Neural cell (in vitro differentiated cells): ENCODE measurements at regions not wholly inside any gene's neighbourhood (a gene's known extent, or its start where the extent isn't known, plus 50 kb on each side); places are given as distances from the start of the nearest gene placed in this dataset.

Experiments
- H2AFZ ChIP-seq: fragments of 200-600, 300-800 bp; sonication (generic), shearing (Covaris generic); 2 replicates; pipeline ENCODE4 v1.6.0; 2014; ENCODE audit warnings: low read depth, mild to moderate bottlenecking, antibody characterized with exemption, low read length, moderate library complexity
- H3F3A ChIP-seq: fragments of 200-600 bp; shearing (Covaris generic); 2 replicates; pipeline ENCODE4 v1.6.1; 2016; ENCODE audit warnings: mild to moderate bottlenecking, moderate library complexity, mixed read lengths, antibody characterized with exemption, low read length; ENCODE audit not compliant: insufficient read depth, poor library complexity, severe bottlenecking
- H3K27ac ChIP-seq: fragments of 200-600, 300-800 bp; sonication (generic), shearing (Covaris generic); 2 replicates; pipeline ENCODE4 v1.5.1; 2014; ENCODE audit warnings: mild to moderate bottlenecking, low read length, moderate library complexity
- H3K27me3 ChIP-seq: fragments of 300-800, 200-600 bp; sonication (generic), shearing (Covaris generic); 2 replicates; pipeline ENCODE4 v1.6.0; 2014; ENCODE audit warnings: mild to moderate bottlenecking, low read depth, low read length, moderate library complexity; ENCODE audit not compliant: insufficient read depth
- H3K36me3 ChIP-seq: fragments of 300-800, 200-600 bp; sonication (generic), shearing (Covaris generic); 2 replicates; pipeline ENCODE4 v1.5.1; 2014; ENCODE audit warnings: mild to moderate bottlenecking, antibody characterized with exemption, low read length, moderate library complexity; ENCODE audit not compliant: insufficient read depth
- H3K4me2 ChIP-seq: fragments of 300-800, 200-600 bp; sonication (generic), shearing (Covaris generic); 2 replicates; pipeline ENCODE4 v1.6.0; 2014; ENCODE audit warnings: mild to moderate bottlenecking, low read length
- H3K4me3 ChIP-seq: fragments of 300-800, 200-600 bp; sonication (generic), shearing (Covaris generic); 2 replicates; pipeline ENCODE4 v1.5.1; 2014; ENCODE audit warnings: mild to moderate bottlenecking, low read length, moderate library complexity
- H3K79me2 ChIP-seq: fragments of 200-600 bp; shearing (Covaris generic); replicated peaks from 2 replicates; pipeline ENCODE4 v1.6.0; 2014; ENCODE audit warnings: mild to moderate bottlenecking, low read length, moderate library complexity; ENCODE audit not compliant: insufficient read depth
- H3K9ac ChIP-seq: fragments of 300-800, 200-600 bp; sonication (generic), shearing (Covaris generic); 2 replicates; pipeline ENCODE4 v1.6.1; 2016; ENCODE audit warnings: mild to moderate bottlenecking, low read length, mixed read lengths
- H3K9me2 ChIP-seq: fragments of 200-600 bp; shearing (Covaris generic); 2 replicates; pipeline ENCODE4 v1.6.1; 2016; ENCODE audit warnings: mild to moderate bottlenecking, low read length, mixed read lengths; ENCODE audit not compliant: insufficient read depth
- H3K9me3 ChIP-seq: fragments of 200-600, 300-800 bp; sonication (generic), shearing (Covaris generic); 2 replicates; pipeline ENCODE4 v1.6.1; 2016; ENCODE audit warnings: mild to moderate bottlenecking, mixed run types, low read length, moderate library complexity, mixed read lengths
- H4K20me1 ChIP-seq: fragments of 200-600 bp; shearing (Covaris generic); 2 replicates; pipeline ENCODE4 v1.6.1; 2016; ENCODE audit warnings: mild to moderate bottlenecking, mixed run types; ENCODE audit not compliant: insufficient read depth
- CTCF ChIP-seq: fragments of 450-650 bp; IDR thresholded peaks from 2 replicates; pipeline ENCODE4 v1.5.1; 2014; ENCODE audit warnings: antibody characterized with exemption, mild to moderate bottlenecking, moderate library complexity; ENCODE audit not compliant: poor library complexity, severe bottlenecking
- EP300 ChIP-seq: fragments of 450-650 bp; conservative IDR thresholded peaks from 2 replicates; pipeline ENCODE4 v1.6.1; 2014; ENCODE audit warnings: antibody characterized with exemption, mild to moderate bottlenecking, moderate library complexity; ENCODE audit not compliant: poor library complexity, severe bottlenecking
- EZH2 ChIP-seq: fragments of 200-600, 300-800 bp; shearing (Covaris generic), sonication (generic); IDR thresholded peaks from 2 replicates; pipeline ENCODE4 v1.6.1; 2014; ENCODE audit warnings: antibody characterized with exemption, low read length, borderline replicate concordance, mild to moderate bottlenecking; ENCODE audit not compliant: insufficient read depth, poor library complexity, severe bottlenecking
- MXI1 ChIP-seq: fragments of 450-650 bp; conservative IDR thresholded peaks from 2 replicates; pipeline ENCODE4 v1.6.1; 2014; ENCODE audit warnings: antibody characterized with exemption, mild to moderate bottlenecking; ENCODE audit not compliant: poor library complexity, severe bottlenecking
- POLR2AphosphoS5 ChIP-seq: IDR thresholded peaks from 2 replicates; pipeline ENCODE4 v1.6.1; 2012
- RAD21 ChIP-seq: fragments of 450-650 bp; conservative IDR thresholded peaks from 2 replicates; pipeline ENCODE4 v1.6.1; 2014; ENCODE audit warnings: antibody characterized with exemption, mild to moderate bottlenecking, moderate library complexity
- SMC3 ChIP-seq: fragments of 450-650 bp; conservative IDR thresholded peaks from 2 replicates; pipeline ENCODE4 v1.6.1; 2014; ENCODE audit warnings: antibody characterized with exemption, mild to moderate bottlenecking, moderate library complexity; ENCODE audit not compliant: poor library complexity
- TAF1 ChIP-seq: IDR thresholded peaks from 2 replicates; pipeline ENCODE4 v1.6.1; 2012; ENCODE audit warnings: low read depth
- TF ChIP-seq, protein P1 (sequence below): IDR thresholded peaks from 2 replicates; pipeline ENCODE4 v1.6.1; 2012; ENCODE audit warnings: borderline replicate concordance

- TF ChIP-seq RAD21: no peak
- no peak for TF ChIP-seq MXI1
- no peak for TF ChIP-seq TAF1
- TF ChIP-seq EP300: no peak
- TF ChIP-seq CTCF: no peak
- TF ChIP-seq SMC3: no peak
- TF ChIP-seq, protein P1, sequence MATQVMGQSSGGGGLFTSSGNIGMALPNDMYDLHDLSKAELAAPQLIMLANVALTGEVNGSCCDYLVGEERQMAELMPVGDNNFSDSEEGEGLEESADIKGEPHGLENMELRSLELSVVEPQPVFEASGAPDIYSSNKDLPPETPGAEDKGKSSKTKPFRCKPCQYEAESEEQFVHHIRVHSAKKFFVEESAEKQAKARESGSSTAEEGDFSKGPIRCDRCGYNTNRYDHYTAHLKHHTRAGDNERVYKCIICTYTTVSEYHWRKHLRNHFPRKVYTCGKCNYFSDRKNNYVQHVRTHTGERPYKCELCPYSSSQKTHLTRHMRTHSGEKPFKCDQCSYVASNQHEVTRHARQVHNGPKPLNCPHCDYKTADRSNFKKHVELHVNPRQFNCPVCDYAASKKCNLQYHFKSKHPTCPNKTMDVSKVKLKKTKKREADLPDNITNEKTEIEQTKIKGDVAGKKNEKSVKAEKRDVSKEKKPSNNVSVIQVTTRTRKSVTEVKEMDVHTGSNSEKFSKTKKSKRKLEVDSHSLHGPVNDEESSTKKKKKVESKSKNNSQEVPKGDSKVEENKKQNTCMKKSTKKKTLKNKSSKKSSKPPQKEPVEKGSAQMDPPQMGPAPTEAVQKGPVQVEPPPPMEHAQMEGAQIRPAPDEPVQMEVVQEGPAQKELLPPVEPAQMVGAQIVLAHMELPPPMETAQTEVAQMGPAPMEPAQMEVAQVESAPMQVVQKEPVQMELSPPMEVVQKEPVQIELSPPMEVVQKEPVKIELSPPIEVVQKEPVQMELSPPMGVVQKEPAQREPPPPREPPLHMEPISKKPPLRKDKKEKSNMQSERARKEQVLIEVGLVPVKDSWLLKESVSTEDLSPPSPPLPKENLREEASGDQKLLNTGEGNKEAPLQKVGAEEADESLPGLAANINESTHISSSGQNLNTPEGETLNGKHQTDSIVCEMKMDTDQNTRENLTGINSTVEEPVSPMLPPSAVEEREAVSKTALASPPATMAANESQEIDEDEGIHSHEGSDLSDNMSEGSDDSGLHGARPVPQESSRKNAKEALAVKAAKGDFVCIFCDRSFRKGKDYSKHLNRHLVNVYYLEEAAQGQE: no peak
- TF ChIP-seq POLR2AphosphoS5: no peak
- TF ChIP-seq EZH2: no peak
- Histone ChIP-seq H3K27ac (no peak overlapping the region), H3K9me3 (no peaks in the 10 kb centered on the region)
Measured at GRCh38 chr1:243942196-243943150, 92.4 kb upstream of the AKT3 start.

GRCh38 chr1:243940451-243940850, 90.4 kb upstream of the AKT3 start:
- no peak for TF ChIP-seq CTCF
- no peak for TF ChIP-seq MXI1
- TF ChIP-seq EP300: no peak
- no peak for TF ChIP-seq RAD21
- no peak for TF ChIP-seq SMC3
- no peak for TF ChIP-seq POLR2AphosphoS5
- TF ChIP-seq EZH2: no peak
- TF ChIP-seq TAF1: no peak
- TF ChIP-seq, protein P1: no peak
- no peaks in the 10 kb centered on the region for H3K9me2 ChIP-seq

More at GRCh38 chr1:243942196-243943150, 92.4 kb upstream of the AKT3 start:
- H3K36me3 ChIP-seq: no peaks in the 10 kb centered on the region
- H3K9ac ChIP-seq: no peak overlapping the region
- H4K20me1 ChIP-seq: no peaks in the 10 kb centered on the region
- H3K9me2 ChIP-seq: no peaks in the 10 kb centered on the region
- H3K27me3 ChIP-seq: no peaks in the 10 kb centered on the region
- H3K4me2 ChIP-seq: no peak overlapping the region
- H3F3A ChIP-seq: no peaks in the 10 kb centered on the region
- no peaks in the 10 kb centered on the region for H3K79me2 ChIP-seq
- no peak overlapping the region for H3K4me3 ChIP-seq
- H2AFZ ChIP-seq: no peak overlapping the region

More at GRCh38 chr1:243940451-243940850, 90.4 kb upstream of the AKT3 start:
- H3K9ac ChIP-seq: no peak overlapping the region
- H2AFZ ChIP-seq: no peak overlapping the region
- no peaks in the 10 kb centered on the region for H3K79me2 ChIP-seq
- H3K27ac ChIP-seq: no peak overlapping the region
- H3K36me3 ChIP-seq: no peaks in the 10 kb centered on the region
- H4K20me1 ChIP-seq: no peaks in the 10 kb centered on the region
- H3K4me2 ChIP-seq: no peak overlapping the region
- H3K9me3 ChIP-seq: no peaks in the 10 kb centered on the region
- H3F3A ChIP-seq: no peaks in the 10 kb centered on the region
- no peak overlapping the region for H3K4me3 ChIP-seq
- H3K27me3 ChIP-seq: no peaks in the 10 kb centered on the region
